WI38 (cell line): ENCODE measurements at regions not wholly inside any gene's neighbourhood (a gene's known extent, or its start where the extent isn't known, plus 50 kb on each side); places are given as distances from the start of the nearest gene placed in this dataset.

Source experiments
- H3K4me3 ChIP-seq: 2 replicates; pipeline ENCODE4 v1.5.1; 2011; ENCODE audit warnings: low read depth, mild to moderate bottlenecking, control low read depth, low read length
- CTCF ChIP-seq: IDR thresholded peaks from 2 replicates; pipeline ENCODE4 v1.5.1; 2012; ENCODE audit warnings: low read depth, mild to moderate bottlenecking, control low read depth, low read length

GRCh38 chr10:108902619-108903285, 1020.6 kb downstream of the XPNPEP1 start:
- TF ChIP-seq CTCF, result no peak

GRCh38 chr10:108901781-108902618, 1021.3 kb downstream of the XPNPEP1 start:
- no peak for TF ChIP-seq CTCF
- no peak overlapping the region for H3K4me3 ChIP-seq

More at GRCh38 chr10:108902619-108903285, 1020.6 kb downstream of the XPNPEP1 start:
- H3K4me3 ChIP-seq, result no peak overlapping the region

GRCh38 chr10:108899670-108900069, 1023.6 kb downstream of the XPNPEP1 start:
- TF ChIP-seq CTCF, result no peak
- no peak overlapping the region for H3K4me3 ChIP-seq

- TF ChIP-seq CTCF, result no peak
- no peak overlapping the region for H3K4me3 ChIP-seq
Measured at GRCh38 chr10:108894402-108895301, 1028.7 kb downstream of the XPNPEP1 start.

GRCh38 chr10:108877095-108877561, 1046.2 kb downstream of the XPNPEP1 start:
- no peak overlapping the region for H3K4me3 ChIP-seq
- no peak for TF ChIP-seq CTCF

GRCh38 chr10:108872854-108873253, 1050.5 kb downstream of the XPNPEP1 start:
- H3K4me3 ChIP-seq, result no peak overlapping the region
- TF ChIP-seq CTCF, result no peak
